Epithelial cell of esophagus (primary cell): ENCODE measurements at regions not wholly inside any gene's neighbourhood (a gene's known extent, or its start where the extent isn't known, plus 50 kb on each side); places are given as distances from the start of the nearest gene placed in this dataset.

Experiments used
- DNase-seq: peaks from one replicate; pipeline ENCODE4 v3.0.0; 2010; ENCODE audit warnings: low read depth
- H3K4me3 ChIP-seq: 2 replicates; pipeline ENCODE4 v1.5.1; 2011; ENCODE audit warnings: mild to moderate bottlenecking, low read length, control low read depth
- TF ChIP-seq, protein P1 (sequence below): IDR thresholded peaks from 2 replicates; pipeline ENCODE4 v1.5.1; 2011; ENCODE audit warnings: low read depth, mild to moderate bottlenecking, low read length, control low read depth, inconsistent platforms; ENCODE audit not compliant: insufficient read depth; ENCODE audit errors: missing control alignments

DNA sequence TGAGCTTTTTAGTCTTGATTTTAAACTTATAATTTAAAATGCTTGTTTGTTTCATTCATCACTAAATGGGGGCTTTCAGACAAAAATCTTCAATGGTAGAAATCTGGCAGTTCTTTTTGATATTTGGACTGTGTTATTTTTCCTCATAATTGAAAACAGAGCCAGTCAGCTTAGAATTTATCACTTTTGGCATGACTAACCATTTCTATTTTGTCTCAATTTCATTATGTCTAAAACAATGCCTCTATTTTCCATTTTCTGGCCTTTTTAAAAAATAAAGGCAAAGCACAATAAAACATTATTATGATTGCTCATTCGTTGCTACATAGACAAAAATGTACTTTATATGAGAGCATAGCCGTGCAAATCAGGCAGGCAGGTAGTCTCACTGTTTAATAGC is 434.5 kb downstream of the XIRP2 start:
- no peak for DNase-seq
- H3K4me3 ChIP-seq = no peak overlapping the region
- TF ChIP-seq, protein P1, sequence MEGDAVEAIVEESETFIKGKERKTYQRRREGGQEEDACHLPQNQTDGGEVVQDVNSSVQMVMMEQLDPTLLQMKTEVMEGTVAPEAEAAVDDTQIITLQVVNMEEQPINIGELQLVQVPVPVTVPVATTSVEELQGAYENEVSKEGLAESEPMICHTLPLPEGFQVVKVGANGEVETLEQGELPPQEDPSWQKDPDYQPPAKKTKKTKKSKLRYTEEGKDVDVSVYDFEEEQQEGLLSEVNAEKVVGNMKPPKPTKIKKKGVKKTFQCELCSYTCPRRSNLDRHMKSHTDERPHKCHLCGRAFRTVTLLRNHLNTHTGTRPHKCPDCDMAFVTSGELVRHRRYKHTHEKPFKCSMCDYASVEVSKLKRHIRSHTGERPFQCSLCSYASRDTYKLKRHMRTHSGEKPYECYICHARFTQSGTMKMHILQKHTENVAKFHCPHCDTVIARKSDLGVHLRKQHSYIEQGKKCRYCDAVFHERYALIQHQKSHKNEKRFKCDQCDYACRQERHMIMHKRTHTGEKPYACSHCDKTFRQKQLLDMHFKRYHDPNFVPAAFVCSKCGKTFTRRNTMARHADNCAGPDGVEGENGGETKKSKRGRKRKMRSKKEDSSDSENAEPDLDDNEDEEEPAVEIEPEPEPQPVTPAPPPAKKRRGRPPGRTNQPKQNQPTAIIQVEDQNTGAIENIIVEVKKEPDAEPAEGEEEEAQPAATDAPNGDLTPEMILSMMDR = no peak

DNA sequence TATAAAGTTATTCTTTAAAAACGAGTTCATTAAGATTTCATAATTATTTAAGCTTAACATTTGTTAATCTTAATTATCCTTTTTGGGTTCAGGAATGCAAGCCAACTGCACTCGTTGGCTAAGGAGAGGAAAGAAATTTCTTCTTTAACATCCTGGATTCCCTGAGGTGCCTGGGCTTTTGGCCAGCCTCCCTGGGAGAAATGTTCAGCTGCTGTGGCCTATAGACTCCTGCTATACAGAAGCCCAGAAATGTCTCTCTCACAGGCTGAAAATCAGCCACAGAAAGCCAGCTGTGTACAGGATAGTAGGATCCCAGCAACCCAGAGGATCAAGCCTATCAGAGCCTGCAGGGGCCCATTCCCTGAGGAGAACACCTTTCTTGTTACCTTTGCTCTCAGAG is 430.3 kb downstream of the XIRP2 start:
- DNase-seq = no peak
- TF ChIP-seq, protein P1 = no peak
- H3K4me3 ChIP-seq = no peak overlapping the region

DNA sequence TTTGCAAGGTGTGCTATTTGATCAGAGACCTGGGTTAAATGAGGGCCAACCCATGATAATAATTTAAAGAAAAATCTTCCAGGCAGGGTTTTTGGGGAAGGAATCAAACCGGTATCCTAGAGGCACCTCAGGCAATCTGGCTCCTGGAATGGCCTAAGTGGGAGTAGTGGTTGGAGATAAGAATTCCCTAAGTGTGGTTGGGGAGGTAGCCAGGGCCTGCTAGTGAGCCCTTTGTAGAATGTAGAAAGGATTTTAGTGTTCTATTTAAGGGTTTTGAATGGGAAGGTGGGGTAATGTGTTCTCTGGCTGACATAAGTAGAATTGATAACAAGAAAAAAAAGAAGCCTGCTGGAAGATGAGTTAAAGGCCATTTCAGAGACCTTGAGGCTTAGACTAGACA is 422.2 kb downstream of the XIRP2 start:
- no peak overlapping the region for H3K4me3 ChIP-seq
- TF ChIP-seq, protein P1 = no peak
- DNase-seq = no peak
